ENCODE measurements at regions not wholly inside any gene's neighbourhood (a gene's known extent, or its start where the extent isn't known, plus 50 kb on each side); places are given as distances from the start of the nearest gene placed in this dataset.

GRCh38 chr4:66795724-66796123 lies 749.6 kb downstream of the CENPC start:
- no peak for TF ChIP-seq EZH2 (IDR thresholded peaks at IDR 0.05; ENCODE audit: insufficient read depth, poor library complexity, severe bottlenecking)
- no peak for TF ChIP-seq EZH2phosphoT487 (IDR thresholded peaks at IDR 0.05; ENCODE audit: insufficient read depth, low read depth)

Data from GM23248 (cell line).